Liver (tissue), 7 donors: ENCODE measurements at regions not wholly inside any gene's neighbourhood (a gene's known extent, or its start where the extent isn't known, plus 50 kb on each side); places are given as distances from the start of the nearest gene placed in this dataset.

Source experiments
- DNase-seq: peaks from one replicate; pipeline ENCODE4 v3.0.0-alpha.2; 2017; ENCODE audit warnings: low spot score
- H3K27ac ChIP-seq, 2 donors: one replicate each; pipeline ENCODE4 v1.7.0; 2013; ENCODE audit warnings: inconsistent platforms in 2 of 2, low read length in 2 of 2, control low read depth in 1 of 2, low read depth in 1 of 2, mild to moderate bottlenecking in 1 of 2
- H3K27me3 ChIP-seq, 4 donors: one replicate each; pipeline versions ENCODE4 v1.6.1 to v1.7.0; 2013; ENCODE audit warnings: low read length in 3 of 4, inconsistent platforms in 1 of 4, mild to moderate bottlenecking in 1 of 4, moderate library complexity in 1 of 4; ENCODE audit not compliant: control insufficient read depth in 4 of 4, insufficient read depth in 4 of 4
- H3K36me3 ChIP-seq, 4 donors: one replicate each; pipeline versions ENCODE4 v1.6.1 to v1.7.0; 2013; ENCODE audit warnings: low read length in 3 of 4, mild to moderate bottlenecking in 3 of 4, low read depth in 1 of 4, moderate library complexity in 1 of 4; ENCODE audit not compliant: control insufficient read depth in 4 of 4, insufficient read depth in 3 of 4
- H3K4me1 ChIP-seq, 4 donors: one replicate each; pipeline versions ENCODE4 v1.6.1 to v1.7.0; 2013; ENCODE audit warnings: low read length in 3 of 4, mild to moderate bottlenecking in 3 of 4, moderate library complexity in 1 of 4; ENCODE audit not compliant: control insufficient read depth in 4 of 4, insufficient read depth in 4 of 4
- H3K4me3 ChIP-seq, 3 donors: one replicate each; pipeline versions ENCODE4 v1.6.1 to v1.7.0; 2013; ENCODE audit warnings: low read length in 3 of 3, control low read depth in 1 of 3, low read depth in 1 of 3, mild to moderate bottlenecking in 1 of 3
- H3K9ac ChIP-seq, 2 donors: one replicate each; pipeline ENCODE4 v1.7.0; 2013; ENCODE audit warnings: low read length in 2 of 2, mild to moderate bottlenecking in 2 of 2, moderate library complexity in 2 of 2, control low read depth in 1 of 2, low read depth in 1 of 2
- H3K9me3 ChIP-seq, 4 donors: one replicate each; pipeline versions ENCODE4 v1.6.1 to v1.7.0; 2013; ENCODE audit warnings: low read length in 3 of 4; ENCODE audit not compliant: control insufficient read depth in 4 of 4
- FOXA1 ChIP-seq: IDR thresholded peaks from 2 replicates; pipeline ENCODE4 v1.6.1; 2016; ENCODE audit warnings: antibody characterized with exemption
- GABPA ChIP-seq, 2 donors: IDR thresholded peaks in 1 of 2; conservative IDR thresholded peaks in 1 of 2; 2 replicates each; pipeline ENCODE4 v1.6.1; 2016; ENCODE audit warnings: antibody characterized with exemption in 2 of 2, mild to moderate bottlenecking in 1 of 2, moderate library complexity in 1 of 2
- RXRA ChIP-seq, 2 donors: IDR thresholded peaks; 2 replicates each; pipeline ENCODE4 v1.6.1; 2017 to 2018; ENCODE audit warnings: antibody characterized with exemption in 2 of 2, mild to moderate bottlenecking in 1 of 2
- ZBTB33 ChIP-seq: IDR thresholded peaks from 2 replicates; pipeline ENCODE4 v1.6.1; 2016; ENCODE audit warnings: antibody characterized with exemption
- WGBS: extraction: QIAGEN DNeasy Blood & Tissue Kit; methylation state at CpG from one replicate; pipeline ENCODE4 v1.1.7; 2013; 5-methylcytosine and 5-hydroxymethylcytosine counted together
- TF ChIP-seq, protein P1 (sequence below): IDR thresholded peaks from 2 replicates; pipeline ENCODE4 v1.6.1; 2016; ENCODE audit warnings: antibody characterized with exemption, mild to moderate bottlenecking
- TF ChIP-seq, protein P2 (sequence below): IDR thresholded peaks from 2 replicates; pipeline ENCODE4 v1.6.1; 2016; ENCODE audit warnings: antibody characterized with exemption
- donor health status: healthy.
- donor health status: healthy.
- donor health status: healthy.
- donor health status: healthy.

GRCh38 chr4:138658518-138658917, 357.1 kb upstream of the NOCT start:
- H3K4me3 ChIP-seq = no peak overlapping the region
- H3K27me3 ChIP-seq = no peaks in the 10 kb centered on the region
- H3K36me3 ChIP-seq = no peaks in the 10 kb centered on the region
- H3K9me3 ChIP-seq = no peaks in the 10 kb centered on the region
- H3K4me1 ChIP-seq = no peaks in the 10 kb centered on the region
- no peak overlapping the region for H3K9ac ChIP-seq
- no peak overlapping the region for H3K27ac ChIP-seq
- no peak for DNase-seq
- WGBS = 58% methylated on average over 2 of the region's 2 CpGs
- TF ChIP-seq, protein P1, sequence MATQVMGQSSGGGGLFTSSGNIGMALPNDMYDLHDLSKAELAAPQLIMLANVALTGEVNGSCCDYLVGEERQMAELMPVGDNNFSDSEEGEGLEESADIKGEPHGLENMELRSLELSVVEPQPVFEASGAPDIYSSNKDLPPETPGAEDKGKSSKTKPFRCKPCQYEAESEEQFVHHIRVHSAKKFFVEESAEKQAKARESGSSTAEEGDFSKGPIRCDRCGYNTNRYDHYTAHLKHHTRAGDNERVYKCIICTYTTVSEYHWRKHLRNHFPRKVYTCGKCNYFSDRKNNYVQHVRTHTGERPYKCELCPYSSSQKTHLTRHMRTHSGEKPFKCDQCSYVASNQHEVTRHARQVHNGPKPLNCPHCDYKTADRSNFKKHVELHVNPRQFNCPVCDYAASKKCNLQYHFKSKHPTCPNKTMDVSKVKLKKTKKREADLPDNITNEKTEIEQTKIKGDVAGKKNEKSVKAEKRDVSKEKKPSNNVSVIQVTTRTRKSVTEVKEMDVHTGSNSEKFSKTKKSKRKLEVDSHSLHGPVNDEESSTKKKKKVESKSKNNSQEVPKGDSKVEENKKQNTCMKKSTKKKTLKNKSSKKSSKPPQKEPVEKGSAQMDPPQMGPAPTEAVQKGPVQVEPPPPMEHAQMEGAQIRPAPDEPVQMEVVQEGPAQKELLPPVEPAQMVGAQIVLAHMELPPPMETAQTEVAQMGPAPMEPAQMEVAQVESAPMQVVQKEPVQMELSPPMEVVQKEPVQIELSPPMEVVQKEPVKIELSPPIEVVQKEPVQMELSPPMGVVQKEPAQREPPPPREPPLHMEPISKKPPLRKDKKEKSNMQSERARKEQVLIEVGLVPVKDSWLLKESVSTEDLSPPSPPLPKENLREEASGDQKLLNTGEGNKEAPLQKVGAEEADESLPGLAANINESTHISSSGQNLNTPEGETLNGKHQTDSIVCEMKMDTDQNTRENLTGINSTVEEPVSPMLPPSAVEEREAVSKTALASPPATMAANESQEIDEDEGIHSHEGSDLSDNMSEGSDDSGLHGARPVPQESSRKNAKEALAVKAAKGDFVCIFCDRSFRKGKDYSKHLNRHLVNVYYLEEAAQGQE = no peak
- TF ChIP-seq, protein P2, sequence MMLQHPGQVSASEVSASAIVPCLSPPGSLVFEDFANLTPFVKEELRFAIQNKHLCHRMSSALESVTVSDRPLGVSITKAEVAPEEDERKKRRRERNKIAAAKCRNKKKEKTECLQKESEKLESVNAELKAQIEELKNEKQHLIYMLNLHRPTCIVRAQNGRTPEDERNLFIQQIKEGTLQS = no peak
- TF ChIP-seq GABPA (IDR thresholded peaks at IDR 0.05 in 1 of 2, conservative IDR thresholded peaks at IDR 0.05 in 1 of 2) (no peak), ZBTB33 (no peak)

DNA sequence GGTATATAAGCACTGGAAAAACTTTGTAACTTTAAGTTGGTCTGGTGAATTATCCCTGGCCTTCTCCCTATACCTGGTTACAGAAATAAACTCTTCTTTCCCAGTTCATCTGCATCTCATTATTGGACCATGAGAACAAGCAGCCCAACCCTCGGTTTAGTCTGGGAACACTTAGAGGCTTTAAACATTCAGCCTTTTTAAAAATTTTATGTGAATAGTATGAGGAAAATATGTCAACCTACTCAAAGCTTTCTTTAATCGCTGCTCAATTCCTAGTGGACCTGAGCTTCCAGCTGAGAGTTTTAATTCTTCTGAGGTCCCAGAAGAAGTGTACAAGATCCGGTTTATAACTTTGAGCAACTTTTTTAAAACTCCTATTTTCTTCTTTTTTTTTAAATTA, 358.6 kb upstream of the NOCT start:
- 89% methylated on average over 3 of the region's 3 CpGs for WGBS
- no peak overlapping the region for H3K27ac ChIP-seq

More for the DNA sequence above, 358.6 kb upstream of the NOCT start:
- no peak overlapping the region for H3K9ac ChIP-seq
- no peaks in the 10 kb centered on the region for H3K36me3 ChIP-seq
- H3K27me3 ChIP-seq = no peaks in the 10 kb centered on the region
- H3K9me3 ChIP-seq = no peaks in the 10 kb centered on the region
- H3K4me1 ChIP-seq = no peaks in the 10 kb centered on the region
- TF ChIP-seq RXRA (IDR thresholded peaks at IDR 0.05) = no peak
- TF ChIP-seq, protein P1 = no peak
- TF ChIP-seq FOXA1 = no peak
- no peak for DNase-seq
- no peak overlapping the region for H3K4me3 ChIP-seq
